Kidney (tissue), 13 donors: ENCODE measurements at regions not wholly inside any gene's neighbourhood (a gene's known extent, or its start where the extent isn't known, plus 50 kb on each side); places are given as distances from the start of the nearest gene placed in this dataset.

Experiments
- DNase-seq, 5 donors: peaks; one replicate each; pipeline ENCODE4 v3.0.0-alpha.2; 2013 to 2020
- FAIRE-seq: peaks from 2 replicates; lab custom pipeline; 2012; peaks lifted over from hg19 to GRCh38; lab: Jason Lieb, UNC
- H3K27ac ChIP-seq, 2 donors: one replicate each; pipeline ENCODE4 v1.7.0; 2013; ENCODE audit warnings: low read depth in 2 of 2, low read length in 2 of 2, inconsistent platforms in 1 of 2
- H3K27me3 ChIP-seq: one replicate; pipeline ENCODE4 v1.7.1; 2013; ENCODE audit warnings: low read length, inconsistent platforms; ENCODE audit not compliant: control insufficient read depth, insufficient read depth
- H3K36me3 ChIP-seq, 3 donors: one replicate each; pipeline versions ENCODE4 v1.7.0 to v1.7.1; 2013; ENCODE audit warnings: low read length in 3 of 3, control low read depth in 1 of 3, inconsistent platforms in 1 of 3; ENCODE audit not compliant: insufficient read depth in 3 of 3, control insufficient read depth in 2 of 3
- H3K4me1 ChIP-seq, 3 donors: one replicate each; pipeline versions ENCODE4 v1.7.0 to v1.7.1; 2013; ENCODE audit warnings: low read length in 3 of 3, inconsistent platforms in 1 of 3, low read depth in 1 of 3; ENCODE audit not compliant: control insufficient read depth in 2 of 3, insufficient read depth in 2 of 3
- H3K4me3 ChIP-seq, 3 donors: one replicate each; pipeline versions ENCODE4 v1.7.0 to v1.8.1; 2013; ENCODE audit warnings: low read length in 3 of 3, control low read depth in 1 of 3, inconsistent platforms in 1 of 3
- H3K9ac ChIP-seq, 3 donors: one replicate each; pipeline versions ENCODE4 v1.7.0 to v1.7.1; 2013; ENCODE audit warnings: low read length in 3 of 3, control low read depth in 1 of 3, inconsistent platforms in 1 of 3
- H3K9me3 ChIP-seq, 3 donors: one replicate each; pipeline versions ENCODE4 v1.7.0 to v1.7.1; 2013; ENCODE audit warnings: low read length in 3 of 3, control low read depth in 1 of 3, inconsistent platforms in 1 of 3; ENCODE audit not compliant: control insufficient read depth in 2 of 3, insufficient read depth in 1 of 3
- CTCF ChIP-seq: IDR thresholded peaks from 3 replicates; pipeline ENCODE4 v1.5.1; 2012; ENCODE audit warnings: mild to moderate bottlenecking, moderate library complexity, borderline replicate concordance; ENCODE audit not compliant: insufficient read depth; ENCODE audit errors: extremely low read depth
- intact Hi-C: fragments of 100-400 bp; cut with DNase I; formaldehyde crosslinking; loops from one replicate; pipeline ENCODE4 v1.11.1; 2022
- donor health status: control.
- donor health status: control.
- donor health status: control.
- donor health status: control.
- donor health status: control.
- donor health status: DM: yes; HTN: yes; CAD: no.
- donor health status: Normal renal cell carcinoma (clear cell type).

DNA sequence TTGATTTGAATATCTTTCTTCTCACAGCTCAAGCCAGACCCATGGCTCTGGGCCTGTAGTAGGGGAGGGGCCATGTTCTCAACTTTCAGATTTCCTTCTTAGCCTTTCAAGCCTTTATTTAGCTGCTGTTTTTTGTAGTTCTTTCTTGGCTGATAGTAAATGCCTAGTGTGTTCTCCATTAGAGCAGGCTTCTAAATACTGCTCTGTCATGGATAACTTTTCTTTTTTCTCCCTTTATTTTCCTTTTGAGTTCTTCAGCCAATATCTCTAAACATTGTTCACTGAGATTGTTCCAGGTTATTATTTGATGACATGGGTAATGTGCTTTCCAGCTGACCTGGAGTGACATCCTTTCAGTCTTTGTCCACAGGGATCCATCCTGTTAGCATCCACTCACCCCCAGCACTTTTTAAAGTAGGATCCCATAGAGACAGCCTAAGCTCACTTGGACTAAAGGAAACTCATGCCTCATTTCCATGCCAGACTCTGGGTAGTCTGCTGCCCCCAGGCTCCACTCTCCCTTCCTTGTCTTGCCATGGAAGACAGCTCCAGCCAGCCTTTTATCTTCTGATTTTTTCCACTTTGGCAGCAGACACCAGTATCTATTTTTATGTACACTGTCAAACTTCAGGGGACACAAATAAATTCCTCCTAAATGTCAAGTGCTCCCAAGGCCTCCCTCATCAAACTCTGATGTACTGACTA, 645.6 kb downstream of the RNF144B start:
- Histone ChIP-seq H3K9me3 (no peaks in the 10 kb centered on the region), H3K4me3 (no peak overlapping the region), H3K27ac (no peak overlapping the region), H3K27me3 (no peaks in the 10 kb centered on the region), H3K9ac (no peak overlapping the region), H3K4me1 (no peaks in the 10 kb centered on the region), H3K36me3 (no peaks in the 10 kb centered on the region)
- FAIRE-seq (no peak), DNase-seq (peak in 1 of 5 donors; percentile 31)
- no peak for TF ChIP-seq CTCF
- intact Hi-C loops: no loop called here

DNA sequence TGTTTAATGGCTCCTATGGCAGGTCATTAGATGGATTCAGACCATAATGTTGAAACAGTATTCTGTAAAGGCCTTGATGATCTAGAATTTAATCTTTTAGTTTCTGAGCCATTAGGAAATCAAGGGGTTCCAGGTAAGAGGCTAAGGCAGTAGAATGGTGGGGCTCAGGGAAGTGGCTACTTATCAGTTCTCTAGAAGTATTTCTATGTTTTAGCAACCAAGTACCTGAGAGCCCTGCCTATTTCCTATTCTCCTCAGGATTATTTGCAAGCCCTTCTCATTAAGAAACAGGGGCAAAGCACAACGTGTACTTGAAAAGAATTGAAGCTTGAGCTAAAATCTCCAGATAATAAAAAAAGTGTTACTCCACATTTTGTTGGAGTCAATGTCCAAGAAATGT, 646.5 kb downstream of the RNF144B start:
- Histone ChIP-seq H3K36me3 (no peaks in the 10 kb centered on the region), H3K27me3 (no peaks in the 10 kb centered on the region), H3K4me3 (no peak overlapping the region), H3K9ac (no peak overlapping the region), H3K9me3 (no peaks in the 10 kb centered on the region), H3K27ac (no peak overlapping the region), H3K4me1 (no peaks in the 10 kb centered on the region)
- FAIRE-seq (no peak), DNase-seq (no peak)
- intact Hi-C loops: no loop called here
- no peak for TF ChIP-seq CTCF

DNA sequence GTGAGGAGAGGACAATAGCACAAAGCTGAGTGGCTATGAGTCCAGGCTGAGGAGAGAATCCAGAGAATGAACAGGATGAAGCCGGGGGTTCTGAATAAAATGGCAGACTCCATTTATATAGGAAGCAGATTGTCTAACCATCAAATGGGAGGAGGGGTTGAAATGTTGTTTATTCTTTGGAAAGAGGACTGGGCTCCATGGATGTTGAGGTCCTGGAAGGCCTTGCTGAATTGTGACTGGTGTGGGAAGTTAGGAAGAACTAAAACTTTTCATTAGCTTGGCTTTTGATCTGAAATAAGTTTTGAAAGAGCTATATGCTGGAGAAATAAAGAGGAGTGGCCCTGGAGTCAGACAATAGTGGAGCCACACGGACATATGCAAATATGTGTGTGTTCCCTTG, 647.8 kb downstream of the RNF144B start:
- no peak for TF ChIP-seq CTCF
- no peaks in the 10 kb centered on the region for H3K27me3 ChIP-seq
- no peak for FAIRE-seq
- H3K4me1 ChIP-seq: no peaks in the 10 kb centered on the region
- H3K9me3 ChIP-seq: no peaks in the 10 kb centered on the region
- H3K36me3 ChIP-seq: no peaks in the 10 kb centered on the region
- intact Hi-C loops: no loop called here
- H3K4me3 ChIP-seq: no peak overlapping the region
- H3K27ac ChIP-seq: no peak overlapping the region
- no peak overlapping the region for H3K9ac ChIP-seq
- no peak for DNase-seq
